ENCODE measurements at regions not wholly inside any gene's neighbourhood (a gene's known extent, or its start where the extent isn't known, plus 50 kb on each side); places are given as distances from the start of the nearest gene placed in this dataset.

DNA sequence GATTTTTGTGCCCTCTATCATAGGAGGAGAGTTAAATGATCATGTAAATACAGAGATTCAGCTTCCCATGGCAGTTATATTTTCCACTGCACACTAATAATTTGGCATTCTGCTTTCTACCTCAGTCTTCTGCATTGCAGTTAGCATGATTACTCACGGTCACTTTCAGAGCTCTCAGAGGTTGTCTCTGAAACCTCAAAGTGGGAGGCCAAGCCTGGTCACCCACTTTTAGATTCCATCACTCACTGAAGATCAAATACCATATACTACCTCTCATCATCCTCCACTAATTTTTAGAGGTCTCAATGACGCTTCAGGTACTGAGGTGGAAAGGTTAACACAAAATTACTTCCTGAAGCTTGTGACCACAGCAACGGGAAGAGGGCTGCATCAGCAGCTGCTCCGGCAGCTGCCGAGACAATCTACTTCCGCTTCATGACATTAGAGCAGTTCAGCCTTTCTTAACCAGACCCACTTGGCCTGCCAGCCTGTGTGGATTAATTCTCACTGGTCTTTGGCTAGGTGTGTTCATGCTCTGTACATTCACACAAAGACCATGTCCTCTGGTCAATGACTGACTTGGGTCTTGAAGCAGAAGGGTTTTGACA, 416.4 kb upstream of the PDZRN3 start:
- H3K9me3 ChIP-seq, result no peaks in the 10 kb centered on the region
- H3K4me1 ChIP-seq, result no peaks in the 10 kb centered on the region
- no peak for DNase-seq (ENCODE audit: low spot score in 2 of 2)
- intact Hi-C loops (cut with DNase I; ENCODE audit: low total_unique reads), result no loop called here
- TF ChIP-seq CTCF (IDR thresholded peaks at IDR 0.05) (no peak), POLR2AphosphoS5 (IDR thresholded peaks at IDR 0.05) (no peak), POLR2A (IDR thresholded peaks at IDR 0.05) (no peak)
- no peaks in the 10 kb centered on the region for H3K36me3 ChIP-seq
- H3K27ac ChIP-seq, result no peak overlapping the region
- H3K27me3 ChIP-seq, result no peaks in the 10 kb centered on the region
- no peak overlapping the region for H3K4me3 ChIP-seq

DNA sequence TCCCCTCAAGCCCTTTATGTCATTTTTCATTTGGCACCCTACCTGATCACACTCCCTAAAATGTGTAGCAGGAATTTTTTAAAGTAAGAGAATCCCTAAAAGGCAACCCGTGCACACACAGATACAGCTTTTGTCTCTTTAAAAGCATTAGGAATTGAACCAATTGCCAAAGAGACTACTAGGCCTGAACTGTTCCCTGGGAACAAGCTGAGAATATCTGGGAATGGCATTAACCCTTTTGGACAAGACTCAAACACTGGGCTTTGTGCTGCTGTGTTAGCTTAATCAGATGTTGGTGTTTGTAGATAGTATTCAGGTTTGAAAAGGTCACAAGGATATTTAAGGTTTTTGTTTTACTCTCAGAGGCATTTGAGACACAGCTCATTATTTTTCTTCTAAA, 414.4 kb upstream of the PDZRN3 start:
- intact Hi-C loops (cut with DNase I; ENCODE audit: low total_unique reads), result no loop called here
- H3K4me3 ChIP-seq, result no peak overlapping the region
- H3K27ac ChIP-seq, result no peak overlapping the region
- no peaks in the 10 kb centered on the region for H3K4me1 ChIP-seq
- H3K36me3 ChIP-seq, result no peaks in the 10 kb centered on the region
- no peaks in the 10 kb centered on the region for H3K9me3 ChIP-seq
- H3K27me3 ChIP-seq, result no peaks in the 10 kb centered on the region
- DNase-seq (ENCODE audit: low spot score in 2 of 2), result no peak
- no peak for TF ChIP-seq POLR2AphosphoS5 (IDR thresholded peaks at IDR 0.05)
- no peak for TF ChIP-seq POLR2A (IDR thresholded peaks at IDR 0.05)
- TF ChIP-seq CTCF (IDR thresholded peaks at IDR 0.05), result no peak

GRCh38 chr3:74036568-74036967, 411.8 kb upstream of the PDZRN3 start:
- no peaks in the 10 kb centered on the region for H3K4me1 ChIP-seq

GRCh38 chr3:74036102-74036501, 411.4 kb upstream of the PDZRN3 start:
- Histone ChIP-seq H3K4me1 (no peaks in the 10 kb centered on the region), H3K4me3 (no peak overlapping the region), H3K9me3 (no peaks in the 10 kb centered on the region), H3K27ac (no peak overlapping the region), H3K36me3 (no peaks in the 10 kb centered on the region), H3K27me3 (no peaks in the 10 kb centered on the region)
- TF ChIP-seq POLR2A (IDR thresholded peaks at IDR 0.05) (no peak), CTCF (IDR thresholded peaks at IDR 0.05) (no peak), POLR2AphosphoS5 (IDR thresholded peaks at IDR 0.05) (no peak)
- intact Hi-C loops (cut with DNase I; ENCODE audit: low total_unique reads), result no loop called here
- no peak for DNase-seq (ENCODE audit: low spot score in 2 of 2)

More at GRCh38 chr3:74036568-74036967, 411.8 kb upstream of the PDZRN3 start:
- intact Hi-C loops (cut with DNase I; ENCODE audit: low total_unique reads), result no loop called here
- no peaks in the 10 kb centered on the region for H3K9me3 ChIP-seq
- TF ChIP-seq POLR2AphosphoS5 (IDR thresholded peaks at IDR 0.05) (no peak), POLR2A (IDR thresholded peaks at IDR 0.05) (no peak), CTCF (IDR thresholded peaks at IDR 0.05) (no peak)
- no peak overlapping the region for H3K4me3 ChIP-seq
- H3K27me3 ChIP-seq, result no peaks in the 10 kb centered on the region
- H3K27ac ChIP-seq, result no peak overlapping the region
- no peaks in the 10 kb centered on the region for H3K36me3 ChIP-seq
- no peak for DNase-seq (ENCODE audit: low spot score in 2 of 2)

GRCh38 chr3:74033806-74034205, 409.1 kb upstream of the PDZRN3 start:
- no peak for DNase-seq (ENCODE audit: low spot score in 2 of 2)
- intact Hi-C loops (cut with DNase I; ENCODE audit: low total_unique reads), result no loop called here
- H3K4me3 ChIP-seq, result no peak overlapping the region
- no peaks in the 10 kb centered on the region for H3K27me3 ChIP-seq
- no peaks in the 10 kb centered on the region for H3K9me3 ChIP-seq
- TF ChIP-seq POLR2A (IDR thresholded peaks at IDR 0.05), result no peak
- no peak for TF ChIP-seq POLR2AphosphoS5 (IDR thresholded peaks at IDR 0.05)
- no peak for TF ChIP-seq CTCF (IDR thresholded peaks at IDR 0.05)
- no peak overlapping the region for H3K27ac ChIP-seq
- H3K4me1 ChIP-seq, result no peaks in the 10 kb centered on the region
- no peaks in the 10 kb centered on the region for H3K36me3 ChIP-seq

Measured in breast epithelium (tissue), 4 donors.